CD4-positive, alpha-beta T cell (primary cell): ENCODE measurements at regions not wholly inside any gene's neighbourhood (a gene's known extent, or its start where the extent isn't known, plus 50 kb on each side); places are given as distances from the start of the nearest gene placed in this dataset.

Experiments
- ATAC-seq: fragments of 200-7000 bp; cut with Tn5 transposase; one replicate; pipeline ENCODE4 v1.10.0; 2022; ENCODE audit warnings: mild to moderate bottlenecking; ENCODE audit not compliant: poor library complexity
- CTCF ChIA-PET: fragments of 350-600 bp; sonication (Branson Sonifier 250); formaldehyde crosslinking; loops from one replicate; lab custom pipeline; 2021; ENCODE audit warnings: antibody characterized with exemption, inconsistent platforms; lab: Charles Lee
- POLR2A ChIA-PET: fragments of 350-600 bp; sonication (Branson Sonifier 250); formaldehyde crosslinking; loops from one replicate; lab custom pipeline; 2021; ENCODE audit warnings: antibody characterized with exemption, inconsistent platforms; lab: Charles Lee
- DNase-seq, 14 experiments: peaks; one replicate each; pipeline ENCODE4 v3.0.0-alpha.2; 2013 to 2020; ENCODE audit warnings: mixed read lengths in 2 of 14
- H3K27ac ChIP-seq, 2 donors: one replicate each; pipeline versions ENCODE4 v1.5.1 to v1.7.0; 2013; ENCODE audit warnings: low read length in 2 of 2, low read depth in 1 of 2, mild to moderate bottlenecking in 1 of 2
- H3K27me3 ChIP-seq, 2 experiments: 1 replicate in 1 of 2; 2 replicates in 1 of 2; pipeline versions ENCODE4 v1.6.1 to v1.7.0; 2013; ENCODE audit warnings: low read length in 2 of 2, control low read depth in 1 of 2, mild to moderate bottlenecking in 1 of 2, moderate library complexity in 1 of 2; ENCODE audit not compliant: insufficient read depth in 2 of 2, control insufficient read depth in 1 of 2
- H3K36me3 ChIP-seq: one replicate; pipeline ENCODE4 v1.6.1; 2013; ENCODE audit warnings: low read length, control low read depth; ENCODE audit not compliant: insufficient read depth
- H3K4me1 ChIP-seq: one replicate; pipeline ENCODE4 v1.6.1; 2013; ENCODE audit warnings: low read length, control low read depth; ENCODE audit not compliant: insufficient read depth
- H3K4me3 ChIP-seq: one replicate; pipeline ENCODE4 v1.5.1; 2013; ENCODE audit warnings: mild to moderate bottlenecking, low read length, moderate library complexity
- H3K9me3 ChIP-seq, 2 experiments: 1 replicate in 1 of 2; 2 replicates in 1 of 2; pipeline versions ENCODE4 v1.6.1 to v1.7.0; 2013; ENCODE audit warnings: low read length in 2 of 2, mild to moderate bottlenecking in 2 of 2, control low read depth in 1 of 2, moderate library complexity in 1 of 2; ENCODE audit not compliant: control insufficient read depth in 1 of 2, insufficient read depth in 1 of 2
- H3K27ac Mint-ChIP-seq: one replicate; pipeline ENCODE4 v1.8.0; 2020; ENCODE audit warnings: mixed read lengths
- H3K27me3 Mint-ChIP-seq: one replicate; pipeline ENCODE4 v1.8.0; 2021; ENCODE audit warnings: mixed read lengths
- H3K36me3 Mint-ChIP-seq: one replicate; pipeline ENCODE4 v1.8.0; 2021; ENCODE audit warnings: low read depth, mixed read lengths
- H3K4me1 Mint-ChIP-seq: one replicate; pipeline ENCODE4 v1.8.0; 2021; ENCODE audit warnings: low read depth, mixed read lengths
- H3K4me3 Mint-ChIP-seq: one replicate; pipeline ENCODE4 v1.8.0; 2020; ENCODE audit warnings: mild to moderate bottlenecking, mixed read lengths
- H3K9me3 Mint-ChIP-seq: one replicate; pipeline ENCODE4 v1.8.0; 2020; ENCODE audit warnings: mixed read lengths
- intact Hi-C, 2 experiments: fragments of 100-400 bp; cut with DNase I in 1 of 2; cut with micrococcal nuclease in 1 of 2; formaldehyde crosslinking; loops; one replicate each; pipeline versions ENCODE4 v1.15.1 to v1.9.0; 2023 to 2025; cut with DNase I, micrococcal nuclease
- TF ChIP-seq, protein P1 (sequence below): fragments of 200-600 bp; IDR thresholded peaks from one replicate; pipeline ENCODE4 v1.8.0; 2022; ENCODE audit warnings: antibody characterized with exemption, mild to moderate bottlenecking

DNA sequence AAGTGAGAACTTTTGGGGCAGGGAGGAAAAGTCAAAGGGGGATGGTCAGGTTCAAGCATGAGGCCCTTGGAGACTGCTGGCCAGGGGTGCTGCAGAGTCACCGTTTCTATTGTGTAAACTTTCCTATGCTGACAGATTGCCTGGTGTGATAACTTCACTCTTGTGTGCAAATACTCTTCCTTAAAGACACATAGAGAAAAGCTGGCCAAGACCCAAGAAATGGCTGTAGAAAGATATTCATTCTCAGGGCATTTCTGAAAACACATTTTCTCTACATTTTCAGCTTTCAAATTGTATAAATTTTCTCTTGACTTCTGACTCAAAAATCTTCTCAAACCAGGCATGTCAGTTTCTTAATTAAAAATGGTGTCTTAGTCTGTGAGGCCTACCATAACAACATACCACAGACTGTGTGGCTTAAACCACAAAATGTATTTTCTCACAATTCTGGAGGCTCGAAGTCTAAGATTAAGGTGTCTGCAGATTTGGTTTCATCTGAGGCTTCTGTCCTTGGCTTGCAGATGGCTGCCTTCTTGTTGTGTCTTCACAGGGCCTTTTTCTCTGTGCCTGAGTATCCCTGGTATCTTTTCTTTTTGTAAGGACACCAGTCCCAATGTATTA lies 304.5 kb downstream of the KCNRG start:
- Histone ChIP-seq H3K4me1 (peaks cover 14% of the 10 kb centered on the region), H3K4me3 (no peak overlapping the region), H3K27me3 (no peaks in the 10 kb centered on the region), H3K36me3 (no peaks in the 10 kb centered on the region), H3K27ac (peak overlapping the region in 1 of 2 donors; percentile 62), H3K9me3 (no peaks in the 10 kb centered on the region)
- Mint-ChIP-seq H3K36me3 (no peaks in the 10 kb centered on the region), H3K27me3 (no peaks in the 10 kb centered on the region), H3K9me3 (no peaks in the 10 kb centered on the region), H3K27ac (peak overlapping the region; percentile 80), H3K4me1 (peaks cover 30% of the 10 kb centered on the region), H3K4me3 (peak overlapping the region; percentile 26)
- TF ChIP-seq, protein P1, sequence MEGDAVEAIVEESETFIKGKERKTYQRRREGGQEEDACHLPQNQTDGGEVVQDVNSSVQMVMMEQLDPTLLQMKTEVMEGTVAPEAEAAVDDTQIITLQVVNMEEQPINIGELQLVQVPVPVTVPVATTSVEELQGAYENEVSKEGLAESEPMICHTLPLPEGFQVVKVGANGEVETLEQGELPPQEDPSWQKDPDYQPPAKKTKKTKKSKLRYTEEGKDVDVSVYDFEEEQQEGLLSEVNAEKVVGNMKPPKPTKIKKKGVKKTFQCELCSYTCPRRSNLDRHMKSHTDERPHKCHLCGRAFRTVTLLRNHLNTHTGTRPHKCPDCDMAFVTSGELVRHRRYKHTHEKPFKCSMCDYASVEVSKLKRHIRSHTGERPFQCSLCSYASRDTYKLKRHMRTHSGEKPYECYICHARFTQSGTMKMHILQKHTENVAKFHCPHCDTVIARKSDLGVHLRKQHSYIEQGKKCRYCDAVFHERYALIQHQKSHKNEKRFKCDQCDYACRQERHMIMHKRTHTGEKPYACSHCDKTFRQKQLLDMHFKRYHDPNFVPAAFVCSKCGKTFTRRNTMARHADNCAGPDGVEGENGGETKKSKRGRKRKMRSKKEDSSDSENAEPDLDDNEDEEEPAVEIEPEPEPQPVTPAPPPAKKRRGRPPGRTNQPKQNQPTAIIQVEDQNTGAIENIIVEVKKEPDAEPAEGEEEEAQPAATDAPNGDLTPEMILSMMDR: no peak
- ChIA-PET CTCF (interaction anchor here (0.6 kb wide), 1 partner anchor 738 kb away, joined by 3 read pairs; no protein-coding TSS in a partner anchor), POLR2A (interaction anchor here (1.1 to 1.9 kb wide), 2 partner anchors 194 to 323 kb away, joined by 4 to 5 read pairs; partner anchors contain the start of gene TRIM13)
- intact Hi-C loops: no loop called here
- ATAC-seq (peak; percentile 32), DNase-seq (peak in 3 of 14 experiments; percentile 25 to 59 (median 25))

DNA sequence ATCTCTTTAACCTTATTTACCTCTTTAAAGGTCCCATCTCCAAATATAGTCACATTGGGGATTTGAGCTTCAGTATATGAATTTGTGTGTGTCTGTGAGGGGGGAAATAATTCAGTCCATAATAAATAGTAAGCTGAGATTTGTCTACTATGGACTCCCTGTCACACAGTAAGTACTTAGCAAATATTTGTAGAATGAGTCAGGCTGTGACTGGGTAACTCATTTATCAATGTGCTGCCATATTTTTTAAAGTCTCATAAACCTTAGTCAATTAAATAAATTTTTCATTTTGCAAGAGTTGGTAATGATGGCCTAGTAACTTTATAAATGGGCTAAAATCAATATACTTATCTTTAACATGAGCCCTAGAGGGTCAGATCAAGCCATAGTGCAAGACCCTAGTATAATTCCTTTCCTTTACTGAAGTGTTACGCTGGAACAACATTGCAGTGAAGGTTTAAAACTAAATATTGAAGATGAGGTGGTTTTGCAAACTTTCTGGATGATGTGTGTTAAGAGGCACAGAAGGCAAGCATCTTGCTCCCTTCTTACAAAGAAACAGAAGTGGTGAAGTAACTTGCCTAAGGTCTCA lies 305.1 kb downstream of the KCNRG start:
- Mint-ChIP-seq H3K36me3 (no peaks in the 10 kb centered on the region), H3K4me1 (peaks cover 30% of the 10 kb centered on the region), H3K27ac (peak overlapping the region; percentile 80), H3K27me3 (no peaks in the 10 kb centered on the region), H3K9me3 (no peaks in the 10 kb centered on the region), H3K4me3 (peak overlapping the region; percentile 26)
- Histone ChIP-seq H3K4me3 (no peak overlapping the region), H3K9me3 (no peaks in the 10 kb centered on the region), H3K36me3 (no peaks in the 10 kb centered on the region), H3K27me3 (no peaks in the 10 kb centered on the region), H3K27ac (peak overlapping the region in 1 of 2 donors; percentile 62), H3K4me1 (peaks cover 14% of the 10 kb centered on the region)
- ChIA-PET CTCF (no interaction called here), POLR2A (interaction anchor here (1.1 to 1.9 kb wide), 2 partner anchors 195 to 323 kb away, joined by 4 to 5 read pairs; partner anchors contain the start of gene TRIM13)
- ATAC-seq: no peak
- intact Hi-C loops: no loop called here
- TF ChIP-seq, protein P1: no peak
- DNase-seq: no peak

DNA sequence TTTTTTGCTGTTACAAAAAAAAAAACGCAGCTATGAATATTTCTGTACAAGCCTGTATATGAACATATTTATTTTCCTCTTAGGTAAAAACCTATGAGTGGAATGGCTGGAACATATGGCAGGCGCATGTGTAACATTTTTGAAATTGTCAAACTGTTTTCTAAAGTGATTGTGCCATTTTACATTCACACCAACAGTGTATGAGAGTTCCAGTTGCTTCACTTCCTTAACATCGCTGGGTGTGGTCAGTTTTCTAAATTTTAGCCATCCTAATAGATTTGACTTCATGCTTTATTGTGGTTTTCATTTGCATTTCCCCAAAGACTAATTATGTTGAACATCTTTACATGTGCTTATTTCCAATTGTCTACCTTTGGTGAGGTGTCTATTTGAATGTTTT lies 306.8 kb downstream of the KCNRG start:
- CTCF ChIA-PET: no interaction called here
- H3K4me3 ChIP-seq: no peak overlapping the region
- TF ChIP-seq, protein P1: no peak

More for the DNA sequence above, 306.8 kb downstream of the KCNRG start:
- Mint-ChIP-seq H3K27me3 (no peaks in the 10 kb centered on the region), H3K36me3 (no peaks in the 10 kb centered on the region), H3K4me3 (no peak overlapping the region), H3K27ac (no peak overlapping the region), H3K9me3 (peaks cover 2% of the 10 kb centered on the region), H3K4me1 (peaks cover 30% of the 10 kb centered on the region)
- ATAC-seq: no peak
- no peaks in the 10 kb centered on the region for H3K36me3 ChIP-seq
- DNase-seq: no peak
- intact Hi-C loops: no loop called here
- H3K9me3 ChIP-seq: no peaks in the 10 kb centered on the region
- H3K27ac ChIP-seq: no peak overlapping the region
- POLR2A ChIA-PET: no interaction called here
- no peaks in the 10 kb centered on the region for H3K27me3 ChIP-seq
- H3K4me1 ChIP-seq: peaks cover 14% of the 10 kb centered on the region
